GM19238 (cell line): ENCODE measurements at regions not wholly inside any gene's neighbourhood (a gene's known extent, or its start where the extent isn't known, plus 50 kb on each side); places are given as distances from the start of the nearest gene placed in this dataset.
A peak's percentile ranks its signal among the peaks of the same experiment; 100 is the strongest.

ENCODE experiments used
- DNase-seq: peaks from one replicate; pipeline ENCODE4 v3.0.0; 2011; ENCODE audit warnings: low spot score; ENCODE audit not compliant: insufficient read length

- DNase-seq = no peak
Observed at GRCh38 chr12:45102818-45103217, 51.9 kb upstream of the DBX2 start.

GRCh38 chr12:45105996-45106395, 55.1 kb upstream of the DBX2 start:
- DNase-seq = no peak

GRCh38 chr12:45112306-45112705, 61.4 kb upstream of the DBX2 start:
- DNase-seq = no peak

- no peak for DNase-seq
Observed at GRCh38 chr12:45121224-45121623, 70.3 kb upstream of the DBX2 start.

GRCh38 chr12:45122768-45123380, 72.0 kb upstream of the DBX2 start:
- no peak for DNase-seq

- no peak for DNase-seq
Observed at GRCh38 chr12:45124485-45125155, 73.7 kb upstream of the DBX2 start.

GRCh38 chr12:45125997-45126396, 75.1 kb upstream of the DBX2 start:
- no peak for DNase-seq

GRCh38 chr12:45128637-45129036, 77.7 kb upstream of the DBX2 start:
- DNase-seq = no peak

GRCh38 chr12:45130881-45131281, 80.0 kb upstream of the DBX2 start:
- DNase-seq = peak; percentile 23

GRCh38 chr12:45131506-45131905, 80.6 kb upstream of the DBX2 start:
- DNase-seq = no peak

- no peak for DNase-seq
Observed at GRCh38 chr12:45138609-45139008, 77.3 kb upstream of the ANO6 start.

GRCh38 chr12:45148006-45148405, 67.9 kb upstream of the ANO6 start:
- DNase-seq = no peak

- no peak for DNase-seq
Observed at GRCh38 chr12:45148619-45149018, 67.3 kb upstream of the ANO6 start.

GRCh38 chr12:45165284-45165683, 50.6 kb upstream of the ANO6 start:
- no peak for DNase-seq

GRCh38 chr12:45166056-45166455, 49.8 kb upstream of the ANO6 start:
- DNase-seq = no peak
